Esophagus squamous epithelium (tissue), 4 donors: ENCODE measurements at regions not wholly inside any gene's neighbourhood (a gene's known extent, or its start where the extent isn't known, plus 50 kb on each side); places are given as distances from the start of the nearest gene placed in this dataset.

Experiments used
- CTCF ChIP-seq, 6 experiments: fragments of 450-650 bp in 4 of 6; fragments of 200-600 bp in 2 of 6; sonication (generic) in 2 of 6; IDR thresholded peaks; one replicate each; pipeline ENCODE4 v1.5.1; 2016 to 2019; ENCODE audit warnings: antibody characterized with exemption in 6 of 6, mild to moderate bottlenecking in 4 of 6, moderate library complexity in 4 of 6
- POLR2A ChIP-seq, 4 donors: fragments of 450-650 bp; IDR thresholded peaks; one replicate each; pipeline ENCODE4 v1.6.1; 2017; ENCODE audit warnings: antibody characterized with exemption in 4 of 4, mild to moderate bottlenecking in 4 of 4, moderate library complexity in 3 of 4

DNA sequence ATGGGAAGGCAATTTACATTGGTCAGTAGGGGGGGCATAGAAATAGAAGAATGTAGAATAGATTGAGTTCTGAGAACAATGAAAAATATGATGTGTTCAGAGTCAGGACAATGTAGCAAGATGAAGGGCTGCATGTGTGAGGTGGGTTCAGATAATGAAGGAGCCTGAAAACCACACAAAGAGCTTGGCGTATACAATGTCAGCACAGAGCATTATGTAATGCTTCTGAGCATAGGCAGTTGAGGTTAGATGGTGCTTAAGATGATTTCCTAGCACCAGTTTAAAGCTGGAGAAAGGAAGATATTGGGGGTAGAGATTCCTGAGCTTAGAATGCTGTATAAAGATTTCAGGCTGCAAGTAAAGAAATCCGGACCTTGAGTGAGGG lies 202.0 kb upstream of the SNX7 start:
- TF ChIP-seq CTCF (IDR thresholded peaks at IDR 0.05) (no peak), POLR2A (IDR thresholded peaks at IDR 0.05) (no peak)
